RWPE2 (cell line): ENCODE measurements at regions not wholly inside any gene's neighbourhood (a gene's known extent, or its start where the extent isn't known, plus 50 kb on each side); places are given as distances from the start of the nearest gene placed in this dataset.
"Not testable (repeated sequence)": the region's sequence is repeated elsewhere in the genome, so short reads cannot be mapped to it uniquely, and the experiment has no call there.

Experiments used
- ATAC-seq: fragments of 200-7000 bp; cut with Tn5 transposase; 3 replicates; pipeline ENCODE4 v1.9.1; 2021; ENCODE audit warnings: low read depth
- DNase-seq: peaks from one replicate; pipeline ENCODE4 v3.0.0-alpha.2; 2020; ENCODE audit warnings: low spot score
- H3K27ac ChIP-seq: fragments of 450-650 bp; 2 replicates; pipeline ENCODE4 v1.5.1; 2017; ENCODE audit warnings: mild to moderate bottlenecking; ENCODE audit not compliant: poor library complexity, severe bottlenecking
- H3K27me3 ChIP-seq: fragments of 250-450 bp; sonication (Bioruptor Pico); 2 replicates; pipeline ENCODE4 v1.5.1; 2021; ENCODE audit warnings: mild to moderate bottlenecking, moderate library complexity; ENCODE audit not compliant: insufficient read depth, poor library complexity, severe bottlenecking
- H3K36me3 ChIP-seq: fragments of 250-450 bp; sonication (Bioruptor Pico); 2 replicates; pipeline ENCODE4 v1.5.1; 2020; ENCODE audit warnings: low read depth, mild to moderate bottlenecking, moderate library complexity
- H3K4me1 ChIP-seq: fragments of 250-450 bp; sonication (Bioruptor Pico); 2 replicates; pipeline ENCODE4 v1.5.1; 2021; ENCODE audit warnings: mild to moderate bottlenecking, moderate library complexity; ENCODE audit not compliant: insufficient read depth, poor library complexity, severe bottlenecking
- H3K4me3 ChIP-seq: fragments of 250-450 bp; sonication (Bioruptor Pico); 2 replicates; pipeline ENCODE4 v1.5.1; 2021; ENCODE audit warnings: mild to moderate bottlenecking, moderate library complexity; ENCODE audit not compliant: severe bottlenecking
- H3K9me3 ChIP-seq: fragments of 250-450 bp; sonication (Bioruptor Pico); 2 replicates; pipeline ENCODE4 v1.5.1; 2021; ENCODE audit warnings: mild to moderate bottlenecking, moderate library complexity; ENCODE audit not compliant: severe bottlenecking
- TF ChIP-seq, protein P1 (sequence below): fragments of 450-650 bp; IDR thresholded peaks from one replicate; pipeline ENCODE4 v1.5.1; 2017; ENCODE audit warnings: mild to moderate bottlenecking, moderate library complexity; ENCODE audit not compliant: poor library complexity, severe bottlenecking

DNA sequence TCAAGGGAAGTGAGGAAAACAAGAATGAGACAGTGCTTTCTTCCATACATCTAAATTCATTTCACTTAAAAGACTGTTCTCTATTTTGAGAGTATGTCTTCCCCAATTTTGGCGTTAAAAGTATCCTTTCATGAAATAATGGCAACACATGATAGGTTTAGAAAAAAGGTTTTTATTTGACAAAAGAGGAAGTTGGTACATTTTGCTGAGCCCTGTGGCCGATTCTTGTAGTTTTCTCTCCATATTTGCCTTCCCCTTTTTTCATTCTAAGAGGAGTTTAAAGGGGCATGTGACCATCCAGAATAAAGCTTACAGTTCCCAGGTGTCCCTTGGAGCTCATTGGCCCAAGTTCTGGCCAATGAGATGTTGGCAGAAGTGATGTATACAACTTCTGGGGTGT, 140.4 kb upstream of the KCNE2 start:
- Histone ChIP-seq H3K4me3 (no peak overlapping the region), H3K9me3 (no peaks in the 10 kb centered on the region), H3K27me3 (no peaks in the 10 kb centered on the region), H3K4me1 (no peaks in the 10 kb centered on the region), H3K27ac (no peak overlapping the region), H3K36me3 (no peaks in the 10 kb centered on the region)
- TF ChIP-seq, protein P1, sequence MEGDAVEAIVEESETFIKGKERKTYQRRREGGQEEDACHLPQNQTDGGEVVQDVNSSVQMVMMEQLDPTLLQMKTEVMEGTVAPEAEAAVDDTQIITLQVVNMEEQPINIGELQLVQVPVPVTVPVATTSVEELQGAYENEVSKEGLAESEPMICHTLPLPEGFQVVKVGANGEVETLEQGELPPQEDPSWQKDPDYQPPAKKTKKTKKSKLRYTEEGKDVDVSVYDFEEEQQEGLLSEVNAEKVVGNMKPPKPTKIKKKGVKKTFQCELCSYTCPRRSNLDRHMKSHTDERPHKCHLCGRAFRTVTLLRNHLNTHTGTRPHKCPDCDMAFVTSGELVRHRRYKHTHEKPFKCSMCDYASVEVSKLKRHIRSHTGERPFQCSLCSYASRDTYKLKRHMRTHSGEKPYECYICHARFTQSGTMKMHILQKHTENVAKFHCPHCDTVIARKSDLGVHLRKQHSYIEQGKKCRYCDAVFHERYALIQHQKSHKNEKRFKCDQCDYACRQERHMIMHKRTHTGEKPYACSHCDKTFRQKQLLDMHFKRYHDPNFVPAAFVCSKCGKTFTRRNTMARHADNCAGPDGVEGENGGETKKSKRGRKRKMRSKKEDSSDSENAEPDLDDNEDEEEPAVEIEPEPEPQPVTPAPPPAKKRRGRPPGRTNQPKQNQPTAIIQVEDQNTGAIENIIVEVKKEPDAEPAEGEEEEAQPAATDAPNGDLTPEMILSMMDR, result no peak
- ATAC-seq (no peak), DNase-seq (no peak)

DNA sequence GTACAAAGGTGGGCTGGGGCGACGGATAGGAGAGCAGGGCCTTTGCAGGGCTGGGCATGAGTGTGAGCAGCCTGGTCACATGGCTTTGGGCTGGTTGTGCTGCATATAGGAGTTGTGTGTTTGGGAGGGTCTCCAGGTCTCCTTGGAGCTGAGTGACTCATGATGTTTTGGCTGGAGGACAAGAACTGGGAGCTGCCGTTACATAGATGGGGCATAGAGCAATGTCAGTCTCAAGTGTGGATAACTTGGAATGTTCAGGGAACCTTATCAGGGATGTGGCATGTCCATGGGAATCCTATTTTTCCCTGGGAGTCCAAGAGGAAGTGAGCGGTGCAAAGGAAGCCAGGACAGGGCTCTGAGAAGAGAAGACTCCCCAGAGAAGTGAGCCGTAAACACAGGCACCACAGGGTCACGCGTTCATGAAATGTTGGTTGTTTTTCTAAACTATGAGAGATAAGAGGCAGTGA, 136.4 kb upstream of the KCNE2 start:
- no peak for ATAC-seq
- no peaks in the 10 kb centered on the region for H3K9me3 ChIP-seq
- TF ChIP-seq, protein P1, result no peak
- no peak overlapping the region for H3K27ac ChIP-seq
- DNase-seq, result no peak
- no peaks in the 10 kb centered on the region for H3K27me3 ChIP-seq
- no peaks in the 10 kb centered on the region for H3K36me3 ChIP-seq
- H3K4me3 ChIP-seq, result no peak overlapping the region
- no peaks in the 10 kb centered on the region for H3K4me1 ChIP-seq

DNA sequence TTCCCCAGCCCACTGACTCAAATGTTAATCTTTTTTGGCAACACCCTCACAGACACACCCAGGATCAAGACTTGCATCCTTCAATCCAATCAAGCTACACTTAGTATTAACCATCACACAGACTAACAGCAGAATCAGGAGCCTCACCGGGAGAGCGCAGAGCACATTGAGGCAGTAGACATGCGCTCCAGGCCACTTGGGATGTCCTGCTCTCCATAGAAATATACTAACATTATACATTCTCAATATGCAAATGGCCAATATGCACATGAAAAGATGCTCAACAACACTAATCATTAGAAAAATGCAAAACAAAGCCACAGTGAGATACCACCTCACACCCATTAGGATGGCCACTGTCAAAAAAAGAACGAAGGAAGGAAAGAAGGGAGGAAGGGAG, 135.0 kb upstream of the KCNE2 start:
- DNase-seq (no peak), ATAC-seq (no peak)
- Histone ChIP-seq H3K4me1 (no peaks in the 10 kb centered on the region), H3K27ac (no peak overlapping the region), H3K4me3 (no peak overlapping the region), H3K36me3 (no peaks in the 10 kb centered on the region), H3K9me3 (no peaks in the 10 kb centered on the region), H3K27me3 (no peaks in the 10 kb centered on the region)
- TF ChIP-seq, protein P1, result no peak

GRCh38 chr21:34229353-34229752, 134.5 kb upstream of the KCNE2 start:
- H3K4me3 ChIP-seq, result no peak overlapping the region
- TF ChIP-seq, protein P1, result no peak
- H3K36me3 ChIP-seq, result no peaks in the 10 kb centered on the region
- H3K9me3 ChIP-seq, result no peaks in the 10 kb centered on the region
- ATAC-seq (no peak), DNase-seq (no peak)
- H3K4me1 ChIP-seq, result no peaks in the 10 kb centered on the region
- H3K27me3 ChIP-seq, result no peaks in the 10 kb centered on the region
- H3K27ac ChIP-seq, result no peak overlapping the region

GRCh38 chr21:34233741-34234140, 130.1 kb upstream of the KCNE2 start:
- ATAC-seq, H3K27me3 ChIP-seq: not testable (repeated sequence)

More at GRCh38 chr21:34233741-34234140, 130.1 kb upstream of the KCNE2 start:
- not testable (repeated sequence) for H3K4me3 ChIP-seq, H3K36me3 ChIP-seq, H3K9me3 ChIP-seq, DNase-seq, H3K27ac ChIP-seq, H3K4me1 ChIP-seq
